GM23248 (cell line): ENCODE measurements at regions not wholly inside any gene's neighbourhood (a gene's known extent, or its start where the extent isn't known, plus 50 kb on each side); places are given as distances from the start of the nearest gene placed in this dataset.

Experiments
- DNase-seq: peaks from one replicate; pipeline ENCODE4 v3.0.0-alpha.2; 2015
- H2AFZ ChIP-seq: fragments of 200-600 bp; sonication (generic); 2 replicates; pipeline ENCODE4 v1.6.1; 2016; ENCODE audit warnings: antibody characterized with exemption
- H3F3A ChIP-seq: fragments of 200-600 bp; sonication (generic); 2 replicates; pipeline ENCODE4 v1.6.1; 2016; ENCODE audit warnings: mild to moderate bottlenecking, antibody characterized with exemption, mixed run types; ENCODE audit not compliant: insufficient read depth
- H3K27ac ChIP-seq: fragments of 200-600 bp; sonication (generic); 2 replicates; pipeline ENCODE4 v1.5.1; 2016; ENCODE audit warnings: mild to moderate bottlenecking
- H3K27me3 ChIP-seq: fragments of 200-600 bp; sonication (generic); replicated peaks from 2 replicates; pipeline ENCODE4 v1.6.1; 2016; ENCODE audit warnings: mild to moderate bottlenecking; ENCODE audit not compliant: insufficient read depth
- H3K36me3 ChIP-seq: fragments of 200-600 bp; sonication (generic); 2 replicates; pipeline ENCODE4 v1.6.1; 2016; ENCODE audit warnings: low read depth, mild to moderate bottlenecking
- H3K4me1 ChIP-seq: fragments of 200-600 bp; sonication (generic); 2 replicates; pipeline ENCODE4 v1.6.1; 2016; ENCODE audit warnings: mild to moderate bottlenecking; ENCODE audit not compliant: insufficient read depth
- H3K4me2 ChIP-seq: fragments of 200-600 bp; sonication (generic); one replicate; pipeline ENCODE4 v1.6.1; 2016; ENCODE audit warnings: mild to moderate bottlenecking; ENCODE audit not compliant: unreplicated experiment
- H3K4me3 ChIP-seq: fragments of 200-600 bp; sonication (generic); 2 replicates; pipeline ENCODE4 v1.5.1; 2016; ENCODE audit warnings: mild to moderate bottlenecking
- H3K79me2 ChIP-seq: fragments of 200-600 bp; sonication (generic); 2 replicates; pipeline ENCODE4 v1.6.1; 2016; ENCODE audit warnings: mild to moderate bottlenecking; ENCODE audit not compliant: insufficient read depth
- H3K9ac ChIP-seq: fragments of 200-600 bp; sonication (generic); 2 replicates; pipeline ENCODE4 v1.6.1; 2016; ENCODE audit warnings: mild to moderate bottlenecking
- H3K9me2 ChIP-seq: fragments of 200-600 bp; sonication (generic); 2 replicates; pipeline ENCODE4 v1.6.1; 2016; ENCODE audit warnings: mixed run types, mild to moderate bottlenecking, moderate library complexity; ENCODE audit not compliant: insufficient read depth
- H3K9me3 ChIP-seq: fragments of 200-600 bp; sonication (generic); one replicate; pipeline ENCODE4 v1.6.1; 2017; ENCODE audit warnings: low read depth
- H4K20me1 ChIP-seq: fragments of 200-600 bp; sonication (generic); 2 replicates; pipeline ENCODE4 v1.6.0; 2016; ENCODE audit not compliant: insufficient read depth
- EZH2 ChIP-seq: fragments of 200-600 bp; sonication (generic); IDR thresholded peaks from 2 replicates; pipeline ENCODE4 v1.6.1; 2018; ENCODE audit warnings: antibody characterized with exemption, mild to moderate bottlenecking; ENCODE audit not compliant: insufficient read depth, poor library complexity, severe bottlenecking
- EZH2phosphoT487 ChIP-seq: fragments of 200-600 bp; sonication (generic); IDR thresholded peaks from 2 replicates; pipeline ENCODE4 v1.6.1; 2018; ENCODE audit warnings: antibody characterized with exemption, moderate library complexity, mild to moderate bottlenecking, low read depth; ENCODE audit not compliant: insufficient read depth
- WGBS, 2 experiments: methylation state at CpG; one replicate each; pipeline ENCODE4 v1.1.6; 2015 to 2017; ENCODE audit warnings: low lambda C conversion rate in 2 of 2, low coverage in 1 of 2; ENCODE audit errors: missing lambda C conversion rate in 2 of 2; 5-methylcytosine and 5-hydroxymethylcytosine counted together
- in situ Hi-C: fragments of 300-500 bp; cut with MboI; formaldehyde crosslinking; loops from 2 replicates; pipeline ENCODE4 v1.15.0; 2020

DNA sequence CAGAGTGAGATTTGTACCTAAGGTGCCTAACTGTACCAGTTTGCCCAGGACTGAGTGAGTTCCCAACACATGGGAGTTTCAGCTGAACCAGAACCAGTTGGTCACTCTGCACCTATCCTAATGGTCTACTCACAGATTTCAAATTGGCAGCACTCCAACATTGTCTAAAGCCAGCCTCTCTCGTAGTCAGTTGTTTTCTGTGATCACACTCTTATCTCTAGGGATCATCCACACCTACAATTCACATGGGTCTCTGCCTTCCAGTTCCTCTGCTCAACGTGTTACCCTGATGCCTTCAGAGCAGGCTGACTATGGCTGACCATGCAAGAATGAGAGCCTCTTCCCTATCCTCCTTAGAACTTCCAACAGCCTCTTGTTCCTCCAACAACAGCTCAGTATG lies 624.8 kb downstream of the NTRK3 start:
- H3K9ac ChIP-seq, result no peak overlapping the region
- no peak overlapping the region for H3K4me2 ChIP-seq
- no peaks in the 10 kb centered on the region for H3K79me2 ChIP-seq
- no peak for DNase-seq
- no peaks in the 10 kb centered on the region for H4K20me1 ChIP-seq
- H3K9me3 ChIP-seq, result no peaks in the 10 kb centered on the region
- H3K4me1 ChIP-seq, result no peaks in the 10 kb centered on the region
- H3K4me3 ChIP-seq, result no peak overlapping the region
- no peak overlapping the region for H3K27ac ChIP-seq
- no peaks in the 10 kb centered on the region for H3K36me3 ChIP-seq
- no peak for TF ChIP-seq EZH2phosphoT487
- no peak for TF ChIP-seq EZH2
- no peaks in the 10 kb centered on the region for H3F3A ChIP-seq
- in situ Hi-C loops, result no loop called here
- no peaks in the 10 kb centered on the region for H3K9me2 ChIP-seq
- 13 to 20% methylated on average over 2 of the region's 2 CpGs for WGBS, 2 experiments
- no peaks in the 10 kb centered on the region; the same call in 1 of the 2 replicates for H3K27me3 ChIP-seq
- no peak overlapping the region for H2AFZ ChIP-seq

DNA sequence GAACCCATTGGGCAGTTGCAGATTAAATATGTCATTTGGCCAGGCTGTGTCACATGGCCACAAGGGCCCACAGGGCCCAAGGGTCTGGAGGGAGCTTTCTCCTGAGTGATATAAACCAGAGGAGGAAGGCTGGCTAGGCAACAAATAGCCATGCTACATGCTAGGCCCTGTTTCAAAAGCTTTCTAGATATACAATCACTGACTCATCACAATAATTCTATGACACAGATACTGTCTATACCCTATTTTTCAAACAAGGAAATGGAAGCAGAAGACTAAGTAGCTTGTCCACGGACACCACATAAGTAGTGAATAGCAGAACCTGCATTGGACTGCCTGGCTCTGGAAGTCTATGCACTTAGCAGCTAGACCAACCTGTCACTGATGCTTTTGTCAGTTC lies 625.4 kb downstream of the NTRK3 start:
- no peak for DNase-seq
- Histone ChIP-seq H3K4me2 (no peak overlapping the region), H3F3A (no peaks in the 10 kb centered on the region), H3K36me3 (no peaks in the 10 kb centered on the region), H3K4me3 (no peak overlapping the region), H2AFZ (no peak overlapping the region), H3K9me2 (no peaks in the 10 kb centered on the region), H3K27me3 (no peaks in the 10 kb centered on the region; the same call in 1 of the 2 replicates), H3K9ac (no peak overlapping the region), H3K4me1 (no peaks in the 10 kb centered on the region), H3K79me2 (no peaks in the 10 kb centered on the region), H4K20me1 (no peaks in the 10 kb centered on the region), H3K27ac (no peak overlapping the region), H3K9me3 (no peaks in the 10 kb centered on the region)
- in situ Hi-C loops, result no loop called here
- TF ChIP-seq EZH2, result no peak
- TF ChIP-seq EZH2phosphoT487, result no peak
- 26 to 35% methylated on average over 1 of the region's 1 CpG for WGBS, 2 experiments

DNA sequence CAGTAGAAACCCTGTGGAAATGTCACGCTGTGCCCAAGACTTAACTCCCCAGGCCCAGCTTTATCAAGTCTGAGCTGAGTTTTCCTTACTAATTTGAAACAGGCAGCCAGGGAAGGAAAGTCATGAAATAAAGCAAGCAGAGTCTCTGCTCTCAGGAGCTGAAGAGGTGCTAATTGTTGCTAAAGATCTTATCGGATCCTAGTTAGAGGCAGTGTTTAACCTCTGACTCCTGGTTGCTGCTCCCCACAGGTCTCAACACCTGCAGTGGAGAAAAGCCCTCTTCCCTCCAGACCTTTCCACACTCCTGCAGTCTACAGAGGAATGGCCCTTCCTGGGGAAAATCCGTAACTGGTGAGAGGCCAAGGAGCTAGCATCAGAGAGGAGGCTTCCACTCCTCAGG lies 628.2 kb downstream of the NTRK3 start:
- no peaks in the 10 kb centered on the region for H3K36me3 ChIP-seq
- 37 to 38% methylated on average over 3 of the region's 3 CpGs for WGBS, 2 experiments
- no peaks in the 10 kb centered on the region for H4K20me1 ChIP-seq
- no peaks in the 10 kb centered on the region for H3K79me2 ChIP-seq
- no peak overlapping the region for H2AFZ ChIP-seq
- no peak for DNase-seq
- H3K4me1 ChIP-seq, result no peaks in the 10 kb centered on the region
- in situ Hi-C loops, result no loop called here
- no peak overlapping the region for H3K27ac ChIP-seq
- no peaks in the 10 kb centered on the region; the same call in 1 of the 2 replicates for H3K27me3 ChIP-seq
- no peaks in the 10 kb centered on the region for H3K9me2 ChIP-seq
- H3F3A ChIP-seq, result no peaks in the 10 kb centered on the region
- H3K9me3 ChIP-seq, result no peaks in the 10 kb centered on the region
- H3K4me2 ChIP-seq, result no peak overlapping the region
- no peak overlapping the region for H3K9ac ChIP-seq
- no peak for TF ChIP-seq EZH2phosphoT487
- no peak for TF ChIP-seq EZH2
- H3K4me3 ChIP-seq, result no peak overlapping the region

DNA sequence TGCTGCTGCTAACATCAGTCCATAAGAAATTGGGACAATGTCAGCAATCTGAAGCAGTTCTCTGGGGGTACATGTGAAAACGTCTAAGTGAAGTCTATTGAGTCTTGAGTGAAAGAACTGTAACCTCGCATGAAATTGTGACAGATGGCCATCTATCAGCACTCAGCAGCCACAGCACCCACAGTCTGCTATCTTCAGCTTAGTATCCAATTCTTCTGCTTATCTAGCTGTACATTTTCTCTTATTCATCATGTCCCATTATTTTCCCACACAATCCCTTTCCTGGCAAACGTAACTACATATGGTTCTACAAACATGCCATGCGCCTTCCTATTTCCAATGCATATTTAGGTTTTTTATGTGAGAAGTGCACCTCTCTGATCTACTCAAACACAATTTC lies 629.7 kb downstream of the NTRK3 start:
- Histone ChIP-seq H3K4me3 (no peak overlapping the region), H3K4me2 (no peak overlapping the region), H4K20me1 (no peaks in the 10 kb centered on the region), H3K9me2 (no peaks in the 10 kb centered on the region), H3K9me3 (no peaks in the 10 kb centered on the region), H3K36me3 (no peaks in the 10 kb centered on the region), H2AFZ (no peak overlapping the region), H3K9ac (no peak overlapping the region), H3K79me2 (no peaks in the 10 kb centered on the region), H3K27me3 (no peaks in the 10 kb centered on the region; the same call in 1 of the 2 replicates), H3K27ac (no peak overlapping the region), H3F3A (no peaks in the 10 kb centered on the region), H3K4me1 (no peaks in the 10 kb centered on the region)
- in situ Hi-C loops, result no loop called here
- 43 to 50% methylated on average over 4 of the region's 4 CpGs for WGBS, 2 experiments
- TF ChIP-seq EZH2phosphoT487, result no peak
- TF ChIP-seq EZH2, result no peak
- no peak for DNase-seq

DNA sequence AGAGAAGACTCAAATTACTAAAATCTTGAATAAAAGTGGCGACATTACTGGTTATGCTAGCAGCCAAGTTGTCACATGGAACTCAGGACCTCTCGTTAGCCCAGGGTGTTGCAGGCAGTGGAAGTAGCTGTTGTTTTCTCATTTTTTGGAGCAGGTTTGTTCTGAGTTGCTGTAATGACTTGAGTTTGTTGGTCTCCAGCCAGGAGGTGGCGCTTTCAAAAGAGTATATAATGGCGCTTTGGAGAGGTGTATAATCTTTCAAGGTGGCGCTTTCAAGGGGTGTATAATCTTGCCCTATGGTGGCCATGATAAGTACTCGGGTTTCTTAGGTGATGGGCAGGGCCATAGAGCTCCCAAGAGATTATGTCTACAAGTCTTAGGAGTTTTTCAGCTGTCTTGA lies 632.7 kb downstream of the NTRK3 start:
- H3K79me2 ChIP-seq, result no peaks in the 10 kb centered on the region
- H3K9me2 ChIP-seq, result no peaks in the 10 kb centered on the region
- H3K4me2 ChIP-seq, result no peak overlapping the region
- H3K4me1 ChIP-seq, result peaks cover 7% of the 10 kb centered on the region
- peak; percentile 13 for DNase-seq
- H3K27me3 ChIP-seq, result no peaks in the 10 kb centered on the region
- no peak overlapping the region for H3K27ac ChIP-seq
- H2AFZ ChIP-seq, result no peak overlapping the region
- H3K4me3 ChIP-seq, result no peak overlapping the region
- no peaks in the 10 kb centered on the region for H4K20me1 ChIP-seq
- in situ Hi-C loops, result no loop called here
- H3K36me3 ChIP-seq, result no peaks in the 10 kb centered on the region
- whole genome bisulfite sequencing, 2 experiments, result 25 to 28% methylated on average over 6 of the region's 6 CpGs
- TF ChIP-seq EZH2phosphoT487, result no peak
- no peak for TF ChIP-seq EZH2
- H3K9ac ChIP-seq, result no peak overlapping the region
- no peaks in the 10 kb centered on the region for H3K9me3 ChIP-seq
- peaks cover 11% of the 10 kb centered on the region for H3F3A ChIP-seq
